HCT116 (cell line): ENCODE measurements at regions not wholly inside any gene's neighbourhood (a gene's known extent, or its start where the extent isn't known, plus 50 kb on each side); places are given as distances from the start of the nearest gene placed in this dataset.

Source experiments
- ATAC-seq: fragments of 200-7000 bp; cut with Tn5 transposase; 2 replicates; pipeline ENCODE4 v1.9.1; 2020; ENCODE audit warnings: mild to moderate bottlenecking, moderate library complexity
- BruUV-seq: library from RNA; stranded (reverse); fragments of 400-500 nt; replicated peaks from 2 replicates; lab custom pipeline; 2021; lab: Mats Ljungman, UMichigan
- CTCF ChIA-PET: fragments of 300-600 bp; sonication (Branson Sonifier 250); formaldehyde crosslinking; loops from one replicate; lab custom pipeline; 2021; ENCODE audit warnings: antibody characterized with exemption; lab: Charles Lee
- POLR2A ChIA-PET: fragments of 300-600, 350-600 bp; sonication (Branson Sonifier 250); formaldehyde crosslinking; loops from one replicate; lab custom pipeline; 2021; ENCODE audit warnings: antibody characterized with exemption; lab: Charles Lee
- RAD21 ChIA-PET, 2 experiments: fragments of 300-600 bp; sonication (Branson Sonifier 250); formaldehyde crosslinking; loops; one replicate each; lab custom pipeline; 2023; ENCODE audit warnings: low total read pairs in 2 of 2; ENCODE audit not compliant: uncharacterized antibody in 2 of 2, unreplicated experiment in 2 of 2, low non-redundant PET in 1 of 2; lab: Charles Lee
- DNase-seq: peaks from one replicate; pipeline ENCODE4 v3.0.0-alpha.2; 2010; ENCODE audit warnings: low read depth, low spot score
- H2AFZ ChIP-seq: fragments of 200-600 bp; shearing (Covaris generic), sonication (generic); 2 replicates; pipeline ENCODE4 v1.6.1; 2017; ENCODE audit warnings: low read depth, mixed run types, mixed read lengths, antibody characterized with exemption, low read length; ENCODE audit not compliant: poor library complexity, severe bottlenecking
- H3K27ac ChIP-seq: 2 replicates; pipeline ENCODE4 v1.5.1; 2012; ENCODE audit warnings: low read depth, low read length
- H3K27me3 ChIP-seq: fragments of 200-600 bp; sonication (generic); 2 replicates; pipeline ENCODE4 v1.6.1; 2016; ENCODE audit warnings: mixed run types, low read length, mixed read lengths; ENCODE audit not compliant: insufficient read depth
- H3K36me3 ChIP-seq, 2 experiments: fragments of 200-500 bp in 1 of 2; fragments of 200-600 bp in 1 of 2; sonication (Bioruptor generic) in 1 of 2; sonication (generic) in 1 of 2; 2 replicates each; pipeline versions ENCODE4 v1.5.1 to v1.6.1; 2014 to 2016; ENCODE audit warnings: low read length in 2 of 2, inconsistent platforms in 1 of 2, mixed read lengths in 1 of 2, mixed run types in 1 of 2; ENCODE audit not compliant: insufficient read depth in 2 of 2, control insufficient read depth in 1 of 2
- H3K4me1 ChIP-seq, 2 experiments: fragments of 200-600 bp in 1 of 2; sonication (generic) in 1 of 2; 2 replicates each; pipeline versions ENCODE4 v1.5.1 to v1.6.1; 2012 to 2017; ENCODE audit warnings: low read length in 2 of 2, inconsistent platforms in 1 of 2, mild to moderate bottlenecking in 1 of 2, mixed read lengths in 1 of 2, mixed run types in 1 of 2, moderate library complexity in 1 of 2; ENCODE audit not compliant: insufficient read depth in 2 of 2, control insufficient read depth in 1 of 2
- H3K4me2 ChIP-seq: fragments of 200-600 bp; sonication (generic); 2 replicates; pipeline ENCODE4 v1.6.1; 2017; ENCODE audit warnings: mixed run types, low read length, mixed read lengths
- H3K4me3 ChIP-seq, 2 experiments: fragments of 200-600 bp in 1 of 2; sonication (generic) in 1 of 2; replicated peaks in 1 of 2; 2 replicates each; pipeline ENCODE4 v1.5.1; 2011 to 2016; ENCODE audit warnings: low read length in 2 of 2, control low read depth in 1 of 2, low read depth in 1 of 2, mild to moderate bottlenecking in 1 of 2, mixed read lengths in 1 of 2, mixed run types in 1 of 2
- H3K79me2 ChIP-seq: fragments of 200-600 bp; sonication (generic); 2 replicates; pipeline ENCODE4 v1.6.1; 2017; ENCODE audit warnings: mild to moderate bottlenecking, mixed run types, low read length, moderate library complexity, mixed read lengths; ENCODE audit not compliant: insufficient read depth
- H3K9ac ChIP-seq: fragments of 200-600 bp; sonication (generic); 2 replicates; pipeline ENCODE4 v1.6.1; 2016; ENCODE audit warnings: low read length, mixed read lengths
- H3K9me2 ChIP-seq: fragments of 200-600 bp; sonication (generic), shearing (Covaris generic); 2 replicates; pipeline ENCODE4 v1.6.1; 2017; ENCODE audit warnings: mixed run types, mild to moderate bottlenecking, moderate library complexity; ENCODE audit not compliant: insufficient read depth
- H3K9me3 ChIP-seq, 2 experiments: fragments of 200-500 bp in 1 of 2; fragments of 200-600 bp in 1 of 2; sonication (Bioruptor generic) in 1 of 2; sonication (generic) in 1 of 2; 2 replicates each; pipeline ENCODE4 v1.6.1; 2014 to 2017; ENCODE audit warnings: low read length in 2 of 2, mixed read lengths in 2 of 2, inconsistent platforms in 1 of 2, low read depth in 1 of 2, mild to moderate bottlenecking in 1 of 2, mixed run types in 1 of 2, moderate library complexity in 1 of 2; ENCODE audit not compliant: control insufficient read depth in 1 of 2, insufficient read depth in 1 of 2
- H4K20me1 ChIP-seq: fragments of 200-600 bp; sonication (generic), shearing (Covaris generic); 2 replicates; pipeline ENCODE4 v1.6.1; 2017; ENCODE audit warnings: mixed run types, mild to moderate bottlenecking, moderate library complexity; ENCODE audit not compliant: insufficient read depth
- EZH2phosphoT487 ChIP-seq: fragments of 200-600 bp; IDR thresholded peaks from 2 replicates; pipeline ENCODE4 v1.6.1; 2018; ENCODE audit warnings: antibody characterized with exemption, borderline replicate concordance
- POLR2AphosphoS5 ChIP-seq: IDR thresholded peaks from 2 replicates; pipeline ENCODE4 v1.6.1; 2011; ENCODE audit warnings: mild to moderate bottlenecking, low read depth, low read length, moderate library complexity
- intact Hi-C: fragments of 100-400 bp; cut with micrococcal nuclease; formaldehyde crosslinking; loops from 2 replicates; pipeline ENCODE4 v1.10.0; 2022
- TF ChIP-seq, protein P1 (sequence below): IDR thresholded peaks from 2 replicates; pipeline ENCODE4 v1.6.1; 2012

DNA sequence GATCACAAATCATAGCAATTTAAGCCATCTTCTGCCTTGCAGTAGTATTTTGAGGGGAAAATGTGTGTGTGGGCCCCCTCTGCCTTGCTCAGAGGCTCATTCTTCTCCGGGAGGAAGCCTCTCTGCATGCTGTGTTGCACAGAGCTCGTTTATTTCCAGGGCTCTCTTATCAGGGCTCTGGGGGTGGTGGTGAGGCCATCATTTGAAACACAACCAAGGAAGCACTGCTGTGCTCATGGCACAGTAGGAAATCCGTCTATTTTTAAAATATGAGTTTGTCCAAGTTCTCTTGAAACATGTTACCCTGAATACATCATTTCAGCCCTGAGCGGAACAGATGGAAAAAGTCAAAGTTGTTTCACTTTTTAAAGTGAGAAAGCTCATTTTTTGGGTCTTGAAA, 369.0 kb upstream of the CFAP20DC start:
- DNase-seq (no peak), ATAC-seq (no peak)
- Histone ChIP-seq H3K9ac (no peak overlapping the region), H3K4me3 (no peak overlapping the region), H3K9me2 (no peaks in the 10 kb centered on the region), H4K20me1 (no peaks in the 10 kb centered on the region), H3K4me1 (no peaks in the 10 kb centered on the region), H3K9me3 (no peaks in the 10 kb centered on the region), H3K36me3 (no peaks in the 10 kb centered on the region), H3K27me3 (peaks cover 24% of the 10 kb centered on the region), H3K79me2 (no peaks in the 10 kb centered on the region), H3K4me2 (no peak overlapping the region), H2AFZ (no peak overlapping the region), H3K27ac (no peak overlapping the region)
- ChIA-PET POLR2A (no interaction called here), RAD21 (no interaction called here), CTCF (no interaction called here)
- BruUV-seq: no TSS peak
- intact Hi-C loops: no loop called here
- no peak for TF ChIP-seq EZH2phosphoT487
- no peak for TF ChIP-seq POLR2AphosphoS5

DNA sequence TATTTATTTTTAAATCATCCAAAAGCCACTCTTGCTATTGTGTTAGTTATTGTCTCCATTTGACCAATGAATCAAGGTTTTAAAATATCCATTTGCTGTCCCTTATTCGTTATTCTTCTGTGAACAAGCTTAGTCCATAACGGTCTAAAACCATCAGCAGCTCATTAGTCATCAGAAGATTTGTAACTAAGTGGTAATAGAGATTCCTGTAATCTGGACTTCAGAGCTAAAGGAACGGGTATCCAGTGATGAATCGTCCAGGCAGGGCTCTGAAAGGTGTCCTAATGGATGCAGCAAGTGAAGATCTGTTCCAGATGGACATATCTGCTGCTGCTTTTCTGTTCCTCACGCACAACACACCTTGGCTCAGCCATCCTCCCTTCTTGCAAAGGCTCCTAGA, 362.7 kb upstream of the CFAP20DC start:
- CTCF ChIA-PET: no interaction called here
- DNase-seq: no peak

More for the DNA sequence above, 362.7 kb upstream of the CFAP20DC start:
- Histone ChIP-seq H3K9me2 (no peaks in the 10 kb centered on the region), H3K4me3 (no peak overlapping the region), H3K79me2 (no peaks in the 10 kb centered on the region), H2AFZ (no peak overlapping the region), H3K4me2 (no peak overlapping the region), H3K36me3 (no peaks in the 10 kb centered on the region), H3K27me3 (peaks cover 11% of the 10 kb centered on the region), H3K9ac (no peak overlapping the region)
- POLR2A ChIA-PET: no interaction called here
- no peak for ATAC-seq
- TF ChIP-seq, protein P1, sequence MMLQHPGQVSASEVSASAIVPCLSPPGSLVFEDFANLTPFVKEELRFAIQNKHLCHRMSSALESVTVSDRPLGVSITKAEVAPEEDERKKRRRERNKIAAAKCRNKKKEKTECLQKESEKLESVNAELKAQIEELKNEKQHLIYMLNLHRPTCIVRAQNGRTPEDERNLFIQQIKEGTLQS: no peak
- TF ChIP-seq, all 23 proteins: peak for 0
- BruUV-seq: no TSS peak
- intact Hi-C loops: no loop called here
- no peaks in the 10 kb centered on the region for H4K20me1 ChIP-seq
- no peaks in the 10 kb centered on the region for H3K4me1 ChIP-seq
- RAD21 ChIA-PET: no interaction called here
- no peaks in the 10 kb centered on the region for H3K9me3 ChIP-seq
- no peak overlapping the region for H3K27ac ChIP-seq
